ENCODE measurements at regions not wholly inside any gene's neighbourhood (a gene's known extent, or its start where the extent isn't known, plus 50 kb on each side); places are given as distances from the start of the nearest gene placed in this dataset.

DNA sequence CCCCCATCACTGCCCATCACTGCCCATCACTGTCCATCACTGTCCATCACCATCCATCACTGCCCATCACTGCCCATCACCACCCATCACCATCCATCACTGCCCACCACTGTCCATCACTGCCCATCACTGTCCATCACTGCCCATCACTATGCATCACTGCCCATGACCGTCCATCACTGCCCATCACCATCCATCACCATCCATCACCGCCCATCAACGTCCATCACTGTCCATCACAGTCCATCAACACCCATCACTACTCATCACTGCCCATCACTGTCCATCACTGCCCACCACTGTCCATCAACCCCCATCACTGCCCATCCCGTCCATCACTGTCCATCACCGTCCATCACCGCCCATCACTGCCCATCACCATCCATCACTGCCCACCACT is 57.8 kb upstream of the OTOS start:
- TF ChIP-seq MYC (IDR thresholded peaks at IDR 0.05; ENCODE audit: low read depth, low read length) (no peak), POLR2A (IDR thresholded peaks at IDR 0.05; ENCODE audit: extremely low read depth, insufficient read length) (no peak)
- TF ChIP-seq, protein P1, sequence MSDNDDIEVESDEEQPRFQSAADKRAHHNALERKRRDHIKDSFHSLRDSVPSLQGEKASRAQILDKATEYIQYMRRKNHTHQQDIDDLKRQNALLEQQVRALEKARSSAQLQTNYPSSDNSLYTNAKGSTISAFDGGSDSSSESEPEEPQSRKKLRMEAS (IDR thresholded peaks at IDR 0.05; ENCODE audit: low read depth, low read length), result no peak
- TF ChIP-seq, protein P2, sequence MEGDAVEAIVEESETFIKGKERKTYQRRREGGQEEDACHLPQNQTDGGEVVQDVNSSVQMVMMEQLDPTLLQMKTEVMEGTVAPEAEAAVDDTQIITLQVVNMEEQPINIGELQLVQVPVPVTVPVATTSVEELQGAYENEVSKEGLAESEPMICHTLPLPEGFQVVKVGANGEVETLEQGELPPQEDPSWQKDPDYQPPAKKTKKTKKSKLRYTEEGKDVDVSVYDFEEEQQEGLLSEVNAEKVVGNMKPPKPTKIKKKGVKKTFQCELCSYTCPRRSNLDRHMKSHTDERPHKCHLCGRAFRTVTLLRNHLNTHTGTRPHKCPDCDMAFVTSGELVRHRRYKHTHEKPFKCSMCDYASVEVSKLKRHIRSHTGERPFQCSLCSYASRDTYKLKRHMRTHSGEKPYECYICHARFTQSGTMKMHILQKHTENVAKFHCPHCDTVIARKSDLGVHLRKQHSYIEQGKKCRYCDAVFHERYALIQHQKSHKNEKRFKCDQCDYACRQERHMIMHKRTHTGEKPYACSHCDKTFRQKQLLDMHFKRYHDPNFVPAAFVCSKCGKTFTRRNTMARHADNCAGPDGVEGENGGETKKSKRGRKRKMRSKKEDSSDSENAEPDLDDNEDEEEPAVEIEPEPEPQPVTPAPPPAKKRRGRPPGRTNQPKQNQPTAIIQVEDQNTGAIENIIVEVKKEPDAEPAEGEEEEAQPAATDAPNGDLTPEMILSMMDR (IDR thresholded peaks at IDR 0.05; ENCODE audit: low read depth, low read length), result no peak

DNA sequence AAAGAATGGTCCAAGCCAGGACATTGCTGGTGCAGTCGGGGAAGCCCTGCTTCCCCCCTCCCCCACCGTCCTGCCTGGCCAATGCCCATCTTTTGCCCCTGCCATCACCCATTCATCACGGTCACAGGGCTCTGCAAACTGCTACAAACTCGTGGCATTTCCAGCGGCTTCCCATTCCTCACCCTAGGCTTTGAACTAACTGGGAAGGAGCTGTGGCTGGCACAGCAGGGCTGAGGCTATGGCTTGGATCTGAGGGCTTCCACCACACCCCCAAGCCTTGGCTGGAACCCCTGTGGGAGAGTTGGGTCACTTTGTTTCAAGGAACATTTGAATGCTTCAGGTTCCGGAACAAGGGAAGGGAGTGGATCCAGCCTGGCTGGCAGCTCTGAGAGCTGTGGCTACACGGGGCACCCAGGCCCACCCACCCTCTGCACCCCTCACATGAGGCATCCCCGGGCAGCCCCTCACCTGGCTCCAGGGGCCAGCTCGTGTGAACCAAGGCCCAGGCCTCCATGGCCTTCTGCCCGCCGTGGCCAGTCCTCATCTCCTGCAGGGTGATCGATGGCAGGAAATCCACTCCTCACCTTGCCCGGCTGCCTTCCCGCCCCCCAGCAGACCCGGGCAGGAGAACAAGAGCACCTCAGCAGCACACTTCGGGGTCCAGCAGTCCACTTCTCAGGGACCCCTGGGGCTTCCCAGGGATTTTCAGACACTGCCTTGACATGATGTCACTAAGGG is 58.8 kb upstream of the OTOS start:
- no peak for DNase-seq (ENCODE audit: low read depth)
- H3K4me3 ChIP-seq (ENCODE audit: low read depth, low read length), result no peak overlapping the region
- TF ChIP-seq, protein P2 (IDR thresholded peaks at IDR 0.05; ENCODE audit: low read depth, low read length), result no peak
- no peak for TF ChIP-seq POLR2A (IDR thresholded peaks at IDR 0.05; ENCODE audit: extremely low read depth, insufficient read length)
- TF ChIP-seq MYC (IDR thresholded peaks at IDR 0.05; ENCODE audit: low read depth, low read length), result no peak
- TF ChIP-seq, protein P1 (IDR thresholded peaks at IDR 0.05; ENCODE audit: low read depth, low read length), result no peak

More for the DNA sequence above, 57.8 kb upstream of the OTOS start:
- no peak for DNase-seq (ENCODE audit: low read depth)
- H3K4me3 ChIP-seq (ENCODE audit: low read depth, low read length), result no peak overlapping the region

DNA sequence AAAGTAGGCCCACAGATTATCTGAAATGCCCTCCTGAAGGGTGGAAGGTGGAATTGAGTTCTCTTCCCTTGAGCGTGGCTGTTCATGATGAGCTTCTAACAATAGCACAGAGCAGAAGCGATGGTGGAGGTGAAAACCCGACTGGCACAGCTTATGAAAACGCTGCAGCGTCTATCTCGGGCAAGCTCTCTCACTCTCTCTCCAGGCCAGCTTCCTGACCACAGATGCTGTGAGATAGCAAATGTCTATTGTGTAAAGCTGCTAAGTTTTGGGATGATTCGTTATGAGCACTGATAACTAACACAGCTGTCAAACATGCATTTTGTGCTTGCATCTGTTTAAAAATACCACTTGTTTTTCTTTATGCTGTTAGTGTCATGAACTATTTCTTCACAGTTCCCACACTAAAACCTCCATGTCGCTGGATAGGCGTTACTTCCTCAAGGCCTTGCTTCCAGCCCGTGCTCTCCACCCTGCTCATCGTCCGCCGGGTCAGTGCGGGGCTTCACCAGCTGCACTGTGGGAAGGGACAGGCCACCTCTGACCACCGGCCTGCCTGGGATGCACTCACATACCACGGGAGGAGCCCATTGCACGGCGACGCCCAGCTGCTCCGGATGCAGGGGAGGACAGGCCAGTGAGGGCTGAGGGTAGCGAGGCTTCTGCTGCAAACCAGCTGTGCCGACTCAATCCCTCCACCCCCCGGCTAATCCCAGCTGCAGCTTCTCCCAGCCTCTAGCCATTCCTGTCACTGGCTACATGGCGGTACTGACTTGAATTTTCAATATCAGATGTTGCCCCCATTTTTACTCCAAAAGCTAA is 60.0 kb upstream of the OTOS start:
- H3K4me3 ChIP-seq (ENCODE audit: low read depth, low read length), result no peak overlapping the region
- TF ChIP-seq, protein P2 (IDR thresholded peaks at IDR 0.05; ENCODE audit: low read depth, low read length), result no peak
- TF ChIP-seq, protein P1 (IDR thresholded peaks at IDR 0.05; ENCODE audit: low read depth, low read length), result no peak
- peak; percentile 17 for DNase-seq (ENCODE audit: low read depth)

DNA sequence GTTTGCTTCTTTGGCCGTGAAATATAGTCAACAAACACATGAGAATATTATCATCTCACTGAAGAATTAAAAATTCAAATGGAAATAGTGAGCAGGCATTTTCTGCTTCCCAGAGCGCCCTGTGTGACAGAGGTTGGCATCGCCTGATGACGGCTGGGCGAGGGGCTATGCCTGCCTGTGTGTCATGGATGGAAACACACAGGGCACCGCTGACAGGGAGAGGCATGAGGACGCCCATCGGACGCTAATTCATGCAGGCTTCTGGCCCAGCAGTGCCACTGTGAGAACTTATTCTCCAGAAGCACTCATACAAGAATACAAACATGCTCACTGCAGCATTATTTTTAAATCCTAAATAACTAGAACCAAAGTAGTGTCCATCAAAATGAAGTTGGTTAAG is 61.4 kb upstream of the OTOS start:
- no peak for DNase-seq (ENCODE audit: low read depth)
- TF ChIP-seq, protein P2 (IDR thresholded peaks at IDR 0.05; ENCODE audit: low read depth, low read length), result no peak
- TF ChIP-seq POLR2A (IDR thresholded peaks at IDR 0.05; ENCODE audit: extremely low read depth, insufficient read length) (no peak), MYC (IDR thresholded peaks at IDR 0.05; ENCODE audit: low read depth, low read length) (no peak)
- TF ChIP-seq, protein P1 (IDR thresholded peaks at IDR 0.05; ENCODE audit: low read depth, low read length), result no peak
- H3K4me3 ChIP-seq (ENCODE audit: low read depth, low read length), result no peak overlapping the region

DNA sequence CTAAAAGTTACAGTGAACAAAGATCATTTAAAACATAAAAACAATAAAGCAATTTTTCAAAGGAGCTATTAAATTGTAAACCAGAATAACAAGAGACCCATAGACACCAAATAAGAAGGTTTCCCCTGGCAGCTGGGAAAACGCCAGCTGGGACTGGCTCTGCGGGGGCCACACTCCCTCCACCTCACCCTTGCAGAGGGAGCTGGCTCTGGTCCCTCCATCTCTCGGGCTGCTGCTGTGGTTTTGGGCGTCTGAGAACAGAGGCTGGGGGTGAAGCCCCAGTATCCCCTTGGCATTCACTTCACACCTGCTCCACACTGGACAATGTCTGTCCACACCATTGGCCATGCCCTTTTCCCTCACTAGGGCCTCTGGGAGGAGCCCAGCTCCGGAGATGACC is 62.1 kb upstream of the OTOS start:
- no peak for DNase-seq (ENCODE audit: low read depth)
- TF ChIP-seq, protein P1 (IDR thresholded peaks at IDR 0.05; ENCODE audit: low read depth, low read length), result no peak
- no peak for TF ChIP-seq POLR2A (IDR thresholded peaks at IDR 0.05; ENCODE audit: extremely low read depth, insufficient read length)
- TF ChIP-seq MYC (IDR thresholded peaks at IDR 0.05; ENCODE audit: low read depth, low read length), result no peak
- TF ChIP-seq, protein P2 (IDR thresholded peaks at IDR 0.05; ENCODE audit: low read depth, low read length), result no peak
- no peak overlapping the region for H3K4me3 ChIP-seq (ENCODE audit: low read depth, low read length)

Data from NB4 (cell line).